ENCODE measurements at regions not wholly inside any gene's neighbourhood (a gene's known extent, or its start where the extent isn't known, plus 50 kb on each side); places are given as distances from the start of the nearest gene placed in this dataset.

- H3K4me1 Mint-ChIP-seq: no peaks in the 10 kb centered on the region
- H3K27ac Mint-ChIP-seq: no peak overlapping the region
- H3K4me3 Mint-ChIP-seq: no peak overlapping the region
- no peaks in the 10 kb centered on the region for H3K36me3 Mint-ChIP-seq
- POLR2A ChIA-PET: no interaction called here
- H3K27me3 Mint-ChIP-seq: peaks cover 0 to 10% (median 6%) of the 10 kb centered on the region in 5 donors
- ATAC-seq: no peak
- DNase-seq: no peak
- peaks cover 0 to 12% (median 0%) of the 10 kb centered on the region in 9 donors for H3K9me3 Mint-ChIP-seq
Observed at GRCh38 chr6:9007027-9007426, 571.7 kb upstream of the SLC35B3 start.

GRCh38 chr6:9002833-9003232 is 567.5 kb upstream of the SLC35B3 start:
- DNase-seq (no peak), ATAC-seq (no peak)
- peaks cover 0 to 12% (median 1%) of the 10 kb centered on the region in 9 donors for H3K9me3 Mint-ChIP-seq
- no peaks in the 10 kb centered on the region for H3K36me3 Mint-ChIP-seq
- H3K27ac Mint-ChIP-seq: no peak overlapping the region
- POLR2A ChIA-PET: no interaction called here
- H3K4me3 Mint-ChIP-seq: no peak overlapping the region
- H3K27me3 Mint-ChIP-seq: peaks cover 0 to 3% (median 0%) of the 10 kb centered on the region in 5 donors
- no peaks in the 10 kb centered on the region for H3K4me1 Mint-ChIP-seq

- ATAC-seq (no peak), DNase-seq (no peak)
- H3K27me3 Mint-ChIP-seq: peaks cover 0 to 5% (median 4%) of the 10 kb centered on the region in 5 donors
- no peaks in the 10 kb centered on the region for H3K4me1 Mint-ChIP-seq
- no peaks in the 10 kb centered on the region for H3K9me3 Mint-ChIP-seq
- no peak overlapping the region for H3K4me3 Mint-ChIP-seq
- POLR2A ChIA-PET: no interaction called here
- H3K27ac Mint-ChIP-seq: no peak overlapping the region
- H3K36me3 Mint-ChIP-seq: no peaks in the 10 kb centered on the region
Observed at GRCh38 chr6:8995156-8995555, 559.8 kb upstream of the SLC35B3 start.

- Mint-ChIP-seq H3K9me3 (no peaks in the 10 kb centered on the region), H3K4me1 (no peaks in the 10 kb centered on the region), H3K36me3 (no peaks in the 10 kb centered on the region), H3K27me3 (peaks cover 3 to 6% (median 5%) of the 10 kb centered on the region in 5 donors), H3K27ac (no peak overlapping the region), H3K4me3 (no peak overlapping the region)
- POLR2A ChIA-PET: no interaction called here
- ATAC-seq (no peak), DNase-seq (no peak)
Observed at GRCh38 chr6:8993111-8993510, 557.8 kb upstream of the SLC35B3 start.

GRCh38 chr6:8991844-8992243 is 556.5 kb upstream of the SLC35B3 start:
- H3K27ac Mint-ChIP-seq: no peak overlapping the region
- POLR2A ChIA-PET: no interaction called here
- no peaks in the 10 kb centered on the region for H3K9me3 Mint-ChIP-seq
- no peaks in the 10 kb centered on the region for H3K36me3 Mint-ChIP-seq
- H3K4me3 Mint-ChIP-seq: no peak overlapping the region
- H3K27me3 Mint-ChIP-seq: peaks cover 5 to 17% (median 9%) of the 10 kb centered on the region in 5 donors
- H3K4me1 Mint-ChIP-seq: no peaks in the 10 kb centered on the region
- DNase-seq (no peak), ATAC-seq (no peak)

GRCh38 chr6:8990075-8990474 is 554.7 kb upstream of the SLC35B3 start:
- POLR2A ChIA-PET: no interaction called here
- no peaks in the 10 kb centered on the region for H3K9me3 Mint-ChIP-seq
- no peaks in the 10 kb centered on the region for H3K4me1 Mint-ChIP-seq
- peaks cover 5 to 29% (median 13%) of the 10 kb centered on the region in 5 donors for H3K27me3 Mint-ChIP-seq
- DNase-seq: no peak
- no peak for ATAC-seq
- no peaks in the 10 kb centered on the region for H3K36me3 Mint-ChIP-seq
- no peak overlapping the region for H3K4me3 Mint-ChIP-seq
- no peak overlapping the region for H3K27ac Mint-ChIP-seq

GRCh38 chr6:8983202-8983688 is 547.9 kb upstream of the SLC35B3 start:
- Mint-ChIP-seq H3K36me3 (no peaks in the 10 kb centered on the region), H3K9me3 (no peaks in the 10 kb centered on the region), H3K27ac (no peak overlapping the region), H3K4me1 (peaks cover 0 to 6% (median 1%) of the 10 kb centered on the region in 4 donors), H3K4me3 (no peak overlapping the region), H3K27me3 (peaks cover 3 to 58% (median 23%) of the 10 kb centered on the region in 5 donors)
- peak; percentile 61 to 77 for ATAC-seq
- peak; percentile 13 to 63 (median 42) for DNase-seq
- POLR2A ChIA-PET: no interaction called here

- Mint-ChIP-seq H3K27me3 (peaks cover 3 to 52% (median 22%) of the 10 kb centered on the region in 5 donors), H3K36me3 (no peaks in the 10 kb centered on the region), H3K4me1 (peaks cover 0 to 6% (median 1%) of the 10 kb centered on the region in 4 donors), H3K9me3 (no peaks in the 10 kb centered on the region), H3K4me3 (no peak overlapping the region), H3K27ac (no peak overlapping the region)
- POLR2A ChIA-PET: no interaction called here
- ATAC-seq (no peak), DNase-seq (no peak)
Observed at GRCh38 chr6:8982668-8983067, 547.3 kb upstream of the SLC35B3 start.

GRCh38 chr6:8973395-8973794 is 538.0 kb upstream of the SLC35B3 start:
- H3K27me3 Mint-ChIP-seq: peaks cover 3 to 18% (median 8%) of the 10 kb centered on the region in 5 donors

GRCh38 chr6:8969747-8970146 is 534.4 kb upstream of the SLC35B3 start:
- Mint-ChIP-seq H3K27ac (no peak overlapping the region), H3K4me3 (no peak overlapping the region), H3K36me3 (peaks cover 0 to 14% (median 0%) of the 10 kb centered on the region in 3 donors), H3K9me3 (peaks cover 6 to 30% (median 12%) of the 10 kb centered on the region in 9 donors), H3K27me3 (peaks cover 3 to 12% (median 4%) of the 10 kb centered on the region in 5 donors), H3K4me1 (no peaks in the 10 kb centered on the region)
- no peak for ATAC-seq
- POLR2A ChIA-PET: no interaction called here
- no peak for DNase-seq

More at GRCh38 chr6:8973395-8973794, 538.0 kb upstream of the SLC35B3 start:
- Mint-ChIP-seq H3K4me3 (no peak overlapping the region), H3K36me3 (peaks cover 0 to 14% (median 0%) of the 10 kb centered on the region in 3 donors), H3K27ac (no peak overlapping the region), H3K9me3 (peaks cover 0 to 28% (median 12%) of the 10 kb centered on the region in 9 donors), H3K4me1 (no peaks in the 10 kb centered on the region)
- POLR2A ChIA-PET: no interaction called here
- ATAC-seq (no peak), DNase-seq (no peak)

- Mint-ChIP-seq H3K36me3 (no peaks in the 10 kb centered on the region), H3K4me3 (no peak overlapping the region), H3K4me1 (no peaks in the 10 kb centered on the region), H3K9me3 (peaks cover 0 to 3% (median 0%) of the 10 kb centered on the region in 9 donors), H3K27me3 (no peaks in the 10 kb centered on the region), H3K27ac (no peak overlapping the region)
- ATAC-seq (no peak), DNase-seq (no peak)
- POLR2A ChIA-PET: no interaction called here
Observed at GRCh38 chr6:8958894-8959511, 523.7 kb upstream of the SLC35B3 start.

GRCh38 chr6:8953310-8953709 is 518.0 kb upstream of the SLC35B3 start:
- H3K36me3 Mint-ChIP-seq: no peaks in the 10 kb centered on the region
- H3K27ac Mint-ChIP-seq: no peak overlapping the region
- peaks cover 0 to 12% (median 3%) of the 10 kb centered on the region in 5 donors for H3K27me3 Mint-ChIP-seq
- POLR2A ChIA-PET: no interaction called here
- ATAC-seq: no peak
- no peak overlapping the region for H3K4me3 Mint-ChIP-seq
- no peak for DNase-seq
- no peaks in the 10 kb centered on the region for H3K4me1 Mint-ChIP-seq
- H3K9me3 Mint-ChIP-seq: peaks cover 0 to 2% (median 0%) of the 10 kb centered on the region in 9 donors

- Mint-ChIP-seq H3K4me3 (no peak overlapping the region), H3K9me3 (no peaks in the 10 kb centered on the region), H3K27me3 (peaks cover 0 to 12% (median 5%) of the 10 kb centered on the region in 5 donors), H3K27ac (no peak overlapping the region), H3K4me1 (no peaks in the 10 kb centered on the region), H3K36me3 (no peaks in the 10 kb centered on the region)
- ATAC-seq: no peak
- POLR2A ChIA-PET: no interaction called here
- DNase-seq: no peak
Observed at GRCh38 chr6:8948733-8949132, 513.4 kb upstream of the SLC35B3 start.

- ATAC-seq: no peak
- DNase-seq: no peak
- POLR2A ChIA-PET: no interaction called here
- H3K27ac Mint-ChIP-seq: no peak overlapping the region
- H3K4me1 Mint-ChIP-seq: no peaks in the 10 kb centered on the region
- no peaks in the 10 kb centered on the region for H3K36me3 Mint-ChIP-seq
- peaks cover 0 to 12% (median 5%) of the 10 kb centered on the region in 5 donors for H3K27me3 Mint-ChIP-seq
- H3K4me3 Mint-ChIP-seq: no peak overlapping the region
- H3K9me3 Mint-ChIP-seq: no peaks in the 10 kb centered on the region
Observed at GRCh38 chr6:8947900-8948299, 512.6 kb upstream of the SLC35B3 start.

All from naive thymus-derived CD8-positive, alpha-beta T cell (primary cell).